Fibroblast of peridontal ligament (primary cell): ENCODE measurements at regions not wholly inside any gene's neighbourhood (a gene's known extent, or its start where the extent isn't known, plus 50 kb on each side); places are given as distances from the start of the nearest gene placed in this dataset.
"Not testable (repeated sequence)": the region's sequence is repeated elsewhere in the genome, so short reads cannot be mapped to it uniquely, and the experiment has no call there.

Experiments used
- DNase-seq: peaks from one replicate; pipeline ENCODE4 v3.0.0-alpha.2; 2010; ENCODE audit errors: extremely low read depth

DNA sequence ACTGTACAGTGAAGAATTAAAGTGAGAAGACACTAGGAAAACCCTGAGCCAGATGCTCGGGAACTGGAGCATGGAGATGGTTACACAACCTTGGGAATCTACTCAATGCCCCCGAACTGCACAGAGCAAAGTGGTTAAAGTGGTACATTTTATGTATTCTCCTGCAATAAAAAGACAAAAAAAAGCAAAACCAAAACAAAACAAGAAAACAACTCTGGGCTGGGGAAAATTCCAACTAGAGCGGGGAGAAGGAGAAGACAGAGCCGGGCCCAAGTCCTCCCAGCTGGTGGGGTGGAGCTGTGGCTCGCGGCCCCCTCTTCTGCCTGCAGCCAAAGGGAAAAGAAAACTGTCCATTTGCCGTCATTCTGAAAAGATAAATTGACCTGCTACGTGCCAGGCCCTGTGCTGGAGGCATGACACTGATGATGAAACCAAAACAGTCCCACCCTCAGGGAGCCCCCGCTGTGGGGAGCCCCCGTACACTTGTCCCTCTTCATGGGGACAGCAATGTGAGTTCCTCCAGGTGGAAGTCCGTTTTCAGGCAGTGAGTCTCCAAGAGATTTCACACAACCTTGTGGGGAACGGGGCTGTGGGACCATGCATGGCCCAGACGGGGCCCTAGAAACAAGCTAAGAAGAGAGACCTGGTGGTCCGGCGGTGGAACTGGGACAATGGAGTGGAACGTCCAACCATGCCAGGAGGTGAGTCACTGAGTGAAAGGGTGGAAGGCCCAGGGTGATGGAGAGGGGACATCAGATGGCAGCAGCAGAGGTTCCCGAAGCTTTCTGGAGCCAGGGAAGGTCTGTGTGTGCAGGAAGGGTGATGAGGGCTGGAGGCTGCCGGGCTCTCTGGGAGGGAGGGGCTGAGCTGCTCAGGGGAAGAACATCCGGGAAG lies 114.8 kb upstream of the COL5A1 start:
- peak; percentile 66 for DNase-seq

DNA sequence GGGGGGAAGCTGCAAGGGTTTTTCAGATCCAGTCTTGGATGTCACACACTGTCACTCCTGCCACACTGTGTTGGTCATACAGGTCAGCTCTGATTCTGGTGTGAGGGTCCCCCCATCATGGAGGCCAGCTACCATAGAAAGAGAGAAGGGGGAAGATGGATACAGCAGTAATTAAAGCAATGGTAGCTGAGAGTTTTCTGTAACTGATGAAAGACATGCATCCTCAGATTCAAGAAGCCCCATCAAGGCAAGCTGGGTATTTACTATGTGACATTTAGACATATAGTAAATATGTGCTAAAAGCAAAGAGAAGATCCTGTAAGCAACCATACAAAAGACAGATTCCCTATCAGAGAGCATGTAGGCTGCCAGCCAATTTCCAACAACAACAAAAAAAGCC lies 110.9 kb upstream of the COL5A1 start:
- no peak for DNase-seq

DNA sequence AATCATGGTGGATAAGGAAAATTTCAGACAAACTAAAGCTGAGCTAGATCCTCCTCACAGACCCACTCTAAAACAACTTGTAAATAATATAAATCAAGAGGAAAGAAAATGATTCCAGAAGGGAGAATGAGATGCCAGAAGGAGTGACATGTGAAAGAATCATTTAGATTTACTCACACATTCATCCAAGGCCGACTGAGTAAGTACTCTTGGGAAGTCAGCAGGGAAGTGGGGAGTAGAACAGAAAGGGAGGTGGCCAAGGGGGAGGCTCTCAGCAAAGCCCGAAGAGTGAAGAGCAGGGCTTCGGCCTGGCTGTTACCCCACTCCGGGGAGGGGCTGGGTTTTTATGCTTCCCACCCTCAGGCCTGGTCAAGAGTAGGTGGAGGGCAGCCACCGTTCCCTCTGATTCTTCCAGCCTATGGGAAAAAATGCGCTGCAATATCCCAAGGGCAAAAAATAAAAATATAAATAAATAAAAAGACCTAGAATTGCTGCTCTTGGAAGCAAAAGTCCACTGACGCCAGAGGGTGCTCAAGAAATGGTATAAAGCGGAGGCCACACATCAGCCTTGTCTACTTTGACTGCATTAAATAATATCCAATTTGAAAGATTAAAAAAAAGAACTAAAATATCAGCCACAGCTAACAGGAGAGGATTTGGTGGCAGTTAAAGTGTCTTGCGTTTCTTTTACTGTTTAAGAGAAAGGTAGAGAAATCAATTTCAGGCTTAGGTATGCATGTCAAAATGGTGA lies 110.2 kb upstream of the COL5A1 start:
- DNase-seq: peak; percentile 51

DNA sequence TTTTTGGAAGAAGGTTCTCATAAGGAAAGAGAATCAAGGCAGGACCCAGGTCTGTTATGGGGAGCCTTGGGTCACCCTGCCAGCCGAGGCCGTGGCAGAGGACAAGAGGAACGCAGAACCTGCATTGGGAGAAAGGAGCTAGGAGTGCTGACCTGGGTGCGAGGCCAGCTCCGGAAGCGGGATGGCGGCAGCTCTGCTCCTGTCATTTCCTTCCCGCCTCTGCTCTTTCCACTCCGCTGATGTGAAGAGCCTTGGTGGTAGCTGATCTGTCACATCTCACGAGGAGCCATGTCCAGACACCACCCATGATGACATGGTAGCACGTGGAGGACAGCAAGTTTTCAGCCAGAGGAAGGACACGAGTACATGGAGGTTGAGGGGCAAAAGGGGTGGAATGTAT lies 109.5 kb upstream of the COL5A1 start:
- no peak for DNase-seq

DNA sequence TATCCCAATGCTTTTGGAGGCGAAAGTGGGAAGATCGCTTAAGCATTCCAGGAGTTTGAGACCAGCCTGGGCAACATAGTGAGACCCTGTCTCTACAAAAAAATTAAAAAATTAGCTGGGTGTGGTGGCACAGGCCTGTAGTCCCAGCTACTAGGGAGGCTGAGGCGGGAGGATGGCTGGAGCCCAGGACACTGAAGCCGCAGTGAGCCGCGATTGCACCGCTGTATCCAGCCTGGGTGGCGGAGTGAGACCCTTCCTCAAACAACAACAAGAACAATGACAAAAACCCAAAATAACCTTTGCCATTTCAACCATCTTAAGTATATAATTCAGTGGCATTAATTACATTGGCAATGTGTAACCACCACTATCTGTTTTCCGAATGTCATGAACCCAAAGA lies 108.9 kb upstream of the COL5A1 start:
- DNase-seq: not testable (repeated sequence)

DNA sequence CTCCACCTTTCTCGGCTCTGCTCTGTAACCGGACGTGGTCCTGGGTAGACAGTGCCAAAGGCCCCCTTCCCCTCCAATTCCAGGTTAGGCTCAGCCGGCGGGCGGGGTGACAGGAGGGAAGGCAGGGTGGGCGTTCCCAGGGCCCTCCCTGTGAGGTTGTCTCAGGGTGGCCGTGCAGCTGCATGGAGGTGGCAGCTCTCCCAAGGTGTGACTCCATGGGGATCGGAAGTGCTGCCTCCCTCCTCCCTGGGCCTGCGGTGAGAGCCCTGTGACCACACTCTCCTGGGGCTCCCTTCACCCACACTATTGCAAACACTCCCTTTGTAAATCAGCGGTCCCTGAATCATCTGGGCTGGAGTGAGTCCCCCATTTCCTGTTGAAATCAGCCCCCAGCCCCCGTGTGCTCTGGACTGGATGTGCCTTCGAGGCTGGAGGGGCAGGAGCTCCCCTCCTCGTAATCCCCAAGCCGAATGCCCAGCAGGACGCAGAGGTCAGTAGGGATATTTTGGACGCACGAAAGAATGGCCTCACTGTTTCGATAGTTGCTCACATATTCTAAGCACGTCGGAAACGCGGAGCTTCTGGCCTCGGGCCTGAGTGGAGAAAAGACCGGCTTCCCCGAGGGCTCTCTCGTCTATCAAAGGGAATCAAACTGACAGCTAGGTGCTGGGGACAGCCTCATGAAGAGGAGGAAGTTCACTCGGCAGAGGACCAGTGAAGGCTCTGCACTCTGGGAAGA lies 107.6 kb upstream of the COL5A1 start:
- no peak for DNase-seq

DNA sequence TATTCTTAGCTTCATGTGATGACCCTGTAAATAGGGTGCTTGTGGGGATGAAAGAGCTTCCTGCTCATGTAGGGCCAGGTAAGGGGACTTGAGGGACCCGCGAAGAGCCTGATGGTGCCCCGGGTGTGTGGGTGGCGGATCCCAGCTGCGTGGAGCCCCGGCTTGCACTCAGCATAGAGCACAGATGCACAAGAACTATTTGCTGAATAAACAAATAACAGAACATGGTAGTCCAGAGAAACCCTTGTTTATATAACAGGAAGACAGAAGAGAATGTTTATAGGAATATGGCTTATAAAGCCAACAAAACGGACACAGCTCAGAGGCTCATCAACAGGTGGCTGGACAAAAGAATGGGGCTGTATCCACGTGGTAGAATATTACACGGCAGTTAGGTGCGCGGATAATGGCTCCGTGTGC lies 106.9 kb upstream of the COL5A1 start:
- peak; percentile 49 for DNase-seq

DNA sequence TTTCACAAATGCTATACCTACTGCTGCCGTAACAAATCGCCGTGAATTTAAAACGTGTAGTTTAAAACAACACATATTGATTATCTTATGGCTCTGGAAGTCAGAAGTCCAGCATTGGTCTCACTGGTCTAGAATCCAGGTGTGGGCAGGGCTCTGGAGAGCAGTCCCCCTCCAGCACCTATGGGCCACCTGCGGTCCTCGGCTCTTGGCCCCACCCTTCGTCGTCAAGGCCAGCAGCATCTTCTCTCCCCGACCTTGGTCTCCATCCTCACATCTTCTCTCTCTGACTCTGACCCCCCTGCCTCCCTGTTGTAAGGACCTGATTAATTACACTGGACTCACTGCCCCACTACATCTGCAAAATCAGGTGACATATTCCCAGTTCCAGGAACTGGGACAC lies 106.4 kb upstream of the COL5A1 start:
- no peak for DNase-seq

DNA sequence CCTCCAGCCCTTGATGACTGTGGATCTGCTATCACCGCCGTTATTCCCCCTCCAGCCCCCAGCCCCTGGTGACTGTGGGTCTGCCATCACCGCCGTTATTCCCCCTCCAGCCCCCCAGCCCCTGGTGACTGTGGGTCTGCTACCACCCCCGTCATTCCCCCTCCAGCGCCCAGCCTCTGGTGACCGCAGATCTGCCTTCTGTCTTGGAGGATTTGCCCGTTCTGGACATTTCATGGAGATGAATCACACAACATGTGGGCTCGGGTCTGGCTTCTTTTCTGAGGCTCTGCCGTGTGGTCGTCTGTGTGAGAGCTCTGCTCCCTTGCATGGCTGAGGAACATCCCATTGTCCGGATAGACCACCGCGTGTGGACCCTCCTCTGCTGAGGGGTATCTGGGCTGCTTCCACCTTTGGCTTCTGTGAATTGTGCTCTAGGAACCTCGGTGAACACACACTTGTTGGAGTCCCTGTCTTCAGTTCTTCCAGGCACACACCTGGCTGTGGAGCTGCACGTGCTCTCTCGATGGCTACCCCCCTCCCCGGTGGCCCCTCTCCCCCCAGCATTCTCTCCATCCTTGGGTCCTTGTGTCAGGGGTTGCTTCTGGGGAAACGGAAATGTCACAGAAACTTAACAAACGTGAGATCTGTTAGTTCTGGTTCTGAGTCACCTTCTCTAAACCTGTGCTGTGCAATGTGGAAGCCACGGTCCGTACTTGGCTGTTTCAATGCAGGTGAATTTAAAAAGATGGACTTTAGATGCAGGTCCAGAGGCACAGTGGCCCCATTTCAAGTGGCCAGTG lies 105.3 kb upstream of the COL5A1 start:
- DNase-seq: peak; percentile 76

DNA sequence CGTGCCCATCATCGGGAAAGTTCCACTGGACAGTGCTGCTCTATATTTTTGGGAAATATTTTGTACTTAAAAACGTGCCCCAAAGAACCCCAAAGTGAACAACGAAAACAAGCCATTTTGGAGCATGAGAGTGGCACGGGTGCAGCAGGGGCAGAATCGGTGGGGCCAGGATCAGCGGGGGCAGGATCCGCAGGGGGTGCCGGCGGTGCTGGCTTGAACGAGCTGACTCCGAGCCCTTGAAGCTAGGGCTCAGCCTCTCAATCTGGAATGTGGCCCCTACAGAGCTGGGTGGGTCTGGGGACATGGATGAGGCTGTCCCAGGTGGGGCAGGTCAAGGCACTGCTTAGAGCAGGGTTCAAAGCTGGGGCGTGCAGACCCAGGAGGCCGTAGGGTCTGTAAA lies 104.7 kb upstream of the COL5A1 start:
- DNase-seq: no peak

DNA sequence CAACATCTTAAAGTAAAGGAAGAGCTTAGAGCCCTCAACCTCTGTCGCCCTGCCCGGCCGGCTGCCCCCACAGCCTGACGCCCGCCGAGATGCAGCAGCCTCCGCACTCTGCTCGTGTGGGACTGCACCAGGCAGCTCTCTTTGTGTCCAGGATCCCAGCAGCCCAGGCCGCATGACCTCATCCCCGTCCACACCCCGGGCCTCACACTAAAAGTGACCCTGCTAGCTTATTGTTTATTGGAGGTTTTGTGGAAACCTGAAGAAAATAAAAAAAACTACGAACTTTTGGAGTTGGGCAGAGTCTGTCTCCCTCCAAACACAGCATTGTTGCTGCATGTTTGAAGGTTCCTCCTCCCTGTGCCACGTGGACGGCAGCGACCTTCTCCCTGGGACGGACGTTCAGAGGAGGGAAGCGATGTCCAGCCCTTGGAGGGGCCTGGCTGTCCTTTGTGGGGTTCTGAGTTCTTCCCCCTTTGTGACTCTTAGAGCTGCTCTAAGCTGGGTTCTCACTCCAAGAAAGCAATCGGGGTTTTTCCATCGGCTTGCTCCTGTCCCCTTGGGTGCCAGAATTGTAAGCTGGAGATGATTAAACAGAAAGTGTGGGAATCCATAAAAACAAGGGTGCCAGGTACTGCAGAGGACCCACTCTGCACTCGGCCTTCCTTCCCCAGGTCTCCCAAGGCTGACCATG lies 103.5 kb upstream of the COL5A1 start:
- no peak for DNase-seq

DNA sequence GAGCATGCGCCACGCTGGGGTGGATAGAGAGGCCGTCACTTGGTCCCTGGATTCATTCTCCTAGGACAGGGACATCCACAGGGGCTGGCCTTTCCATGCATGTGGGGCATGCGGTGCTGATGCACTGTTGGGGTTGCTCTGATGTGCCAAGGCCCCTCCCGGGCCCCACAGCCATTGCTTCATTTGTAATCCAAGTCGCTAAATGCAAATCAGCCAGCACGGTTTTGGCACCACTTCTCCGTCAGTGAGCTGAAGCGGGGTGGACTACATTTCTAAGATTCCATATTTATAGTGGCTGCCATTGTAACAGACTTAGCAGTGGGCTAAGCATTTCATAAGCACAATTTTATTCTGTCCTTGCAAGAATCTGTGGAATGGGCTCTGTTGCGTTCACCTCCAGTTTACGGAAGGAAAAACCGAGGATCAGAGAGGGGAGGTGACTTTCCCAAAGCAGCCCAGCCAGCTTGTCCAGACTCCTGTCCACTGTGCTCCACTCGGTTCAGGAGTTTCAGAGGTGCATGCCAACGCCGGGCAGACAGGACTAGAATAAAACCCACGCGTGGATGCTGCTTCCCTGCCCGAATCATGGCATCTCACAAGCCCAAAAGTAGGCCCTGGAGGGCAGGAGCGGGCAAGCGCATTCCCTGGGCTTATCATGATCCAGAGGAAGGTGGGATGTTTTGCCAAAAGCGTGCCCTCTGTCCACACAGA lies 102.6 kb upstream of the COL5A1 start:
- DNase-seq: no peak

DNA sequence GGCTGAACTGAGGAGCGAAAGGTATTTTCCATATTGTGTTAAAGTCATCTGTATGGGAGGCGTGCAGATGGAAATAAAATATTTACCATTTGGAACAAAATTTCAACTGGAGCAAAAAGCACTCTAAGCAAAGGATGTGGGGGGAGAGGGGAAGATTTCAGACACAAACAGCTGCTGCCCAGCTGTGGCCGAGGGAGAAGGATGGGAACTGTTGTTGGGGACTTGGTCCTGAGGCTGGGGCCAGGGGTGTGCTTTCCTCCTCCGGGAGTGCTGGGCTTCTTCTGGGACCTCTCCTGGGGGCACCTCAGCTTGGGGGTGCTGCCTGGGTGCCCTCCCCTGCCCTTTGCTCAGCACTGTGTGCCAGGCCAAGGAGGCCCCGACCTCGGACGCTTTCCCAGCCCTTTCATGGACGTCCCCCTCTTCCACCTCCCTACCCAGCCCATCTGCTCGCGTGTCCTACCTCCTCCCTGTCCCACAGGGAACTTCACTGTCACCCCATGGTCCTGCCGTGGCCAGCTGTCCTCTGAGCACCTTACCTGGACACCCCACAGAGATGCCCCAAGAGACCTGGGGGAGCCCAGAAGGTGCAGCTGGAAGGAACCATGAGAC lies 101.9 kb upstream of the COL5A1 start:
- no peak for DNase-seq

DNA sequence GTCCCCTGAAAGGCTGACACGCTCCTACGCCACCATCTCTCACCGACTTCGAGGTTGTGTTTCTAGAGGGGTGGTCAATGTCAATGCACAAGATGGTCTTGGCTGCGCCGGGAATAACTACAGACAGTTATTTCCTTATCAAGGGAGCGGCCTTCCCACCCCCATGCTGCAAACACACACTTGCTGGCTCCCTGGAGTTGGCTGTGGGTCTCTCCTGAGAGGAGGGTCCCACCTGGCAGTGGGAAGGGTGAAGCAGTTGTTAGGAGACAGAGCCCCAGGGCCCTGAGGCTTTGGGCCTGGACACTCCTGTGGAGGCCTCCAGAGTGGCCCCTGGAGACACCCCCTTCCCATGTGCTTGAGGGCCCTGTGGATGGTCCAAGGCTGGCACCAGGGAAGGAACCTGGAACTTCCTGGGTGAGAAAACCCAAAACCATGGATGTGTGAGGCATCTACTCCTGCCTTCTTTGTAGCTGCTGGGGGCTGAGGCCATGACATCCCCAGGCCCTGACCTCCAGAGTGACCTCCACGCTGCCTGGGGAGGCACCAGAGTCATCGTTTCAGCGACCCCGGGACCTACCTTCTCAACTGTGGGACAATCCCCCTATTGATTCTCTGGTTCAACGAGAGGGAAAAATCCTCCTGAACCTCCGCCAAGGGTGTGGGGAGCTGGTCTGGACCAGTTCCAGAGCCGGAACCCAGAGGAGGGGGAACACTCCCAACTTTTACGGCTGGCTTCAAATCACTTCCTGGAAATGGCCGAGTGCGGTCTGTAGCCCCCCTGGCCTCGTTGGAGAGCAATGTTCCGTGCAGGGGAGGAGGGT lies 101.1 kb upstream of the COL5A1 start:
- DNase-seq: no peak

DNA sequence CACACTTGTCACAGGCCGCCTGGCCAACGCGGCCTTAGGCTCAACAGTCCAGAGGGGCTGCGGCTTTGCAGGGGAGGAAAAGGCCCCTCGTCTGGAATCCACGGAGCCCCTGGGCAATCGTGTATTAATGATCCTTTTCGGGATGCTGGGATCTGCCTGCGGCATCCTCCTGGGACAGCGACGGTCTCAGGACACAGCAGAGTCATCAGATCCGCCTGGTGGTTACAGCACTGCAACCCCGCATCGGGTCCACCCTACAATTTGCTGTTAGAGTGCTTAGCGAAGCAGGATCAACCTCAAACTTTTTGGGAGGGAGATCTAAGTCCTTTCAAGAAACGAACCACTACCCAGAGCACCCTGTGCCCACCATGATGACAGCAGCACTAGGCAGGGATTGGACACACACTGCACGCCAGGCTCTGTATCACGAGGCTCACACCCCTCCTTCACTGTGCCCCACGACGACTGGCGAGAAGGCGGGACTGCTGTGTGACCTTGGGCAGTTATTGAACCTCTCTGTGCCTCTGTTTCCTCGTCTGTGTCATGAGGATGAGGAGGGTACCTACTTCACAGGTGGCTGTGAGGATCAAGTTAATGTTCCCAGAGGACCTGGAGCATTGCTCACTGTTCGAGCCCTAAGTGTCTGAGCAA lies 100.4 kb upstream of the COL5A1 start:
- DNase-seq: no peak

DNA sequence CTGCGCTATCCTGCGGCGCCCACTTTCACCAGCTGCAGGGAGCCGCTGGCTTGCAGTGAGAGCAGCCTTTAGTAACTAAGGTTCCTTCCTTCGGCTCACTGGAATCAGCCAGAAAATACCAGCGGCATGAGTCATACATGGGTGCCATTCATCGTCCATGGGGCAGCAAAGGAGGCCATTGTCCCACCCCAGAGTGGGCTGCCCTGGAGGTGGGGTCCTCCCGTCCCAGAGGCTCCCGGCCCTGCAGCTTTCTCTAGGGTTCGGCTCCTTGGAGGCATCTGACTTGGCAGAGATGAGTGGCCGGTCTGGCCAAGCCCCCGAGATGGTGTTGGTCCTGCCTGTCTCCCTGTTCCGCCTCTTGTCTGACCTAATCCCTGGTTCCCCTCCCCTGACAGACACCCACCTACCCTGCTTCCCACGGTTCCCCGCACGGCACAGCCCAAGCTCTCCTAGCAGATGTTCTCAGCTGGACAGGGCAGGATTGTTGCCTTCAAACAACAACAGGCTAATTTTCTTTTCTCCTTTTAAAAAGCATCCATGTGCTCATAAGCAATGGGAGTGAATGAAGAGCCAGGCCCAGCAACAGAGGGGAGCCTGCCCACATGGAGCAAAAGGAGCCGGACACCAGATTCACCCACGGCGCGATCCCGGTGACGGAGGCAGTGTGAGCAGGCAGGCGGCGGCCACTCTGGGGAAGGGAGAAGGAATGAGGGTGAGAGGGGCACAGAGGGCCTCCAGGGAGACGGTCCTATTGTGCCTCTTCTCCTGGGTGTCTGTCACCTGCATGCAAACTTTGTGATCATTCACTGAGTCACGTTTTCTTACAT lies 97.0 kb upstream of the COL5A1 start:
- peak; percentile 42 for DNase-seq

DNA sequence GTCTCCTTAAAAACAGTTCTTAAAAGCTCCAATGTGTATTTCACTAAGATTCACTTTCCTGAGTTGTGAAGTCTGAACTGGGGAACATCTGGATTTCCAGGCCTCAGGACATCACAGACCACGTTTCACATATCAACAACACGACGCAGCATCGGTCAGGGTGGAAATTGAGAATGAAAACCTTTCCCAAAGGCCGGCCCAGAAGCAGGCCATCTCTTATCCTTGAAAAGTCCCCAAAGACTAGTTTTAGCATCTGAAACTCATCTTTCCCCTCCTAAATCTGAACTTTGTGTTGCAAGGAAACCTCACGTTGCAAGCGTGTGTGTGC lies 96.4 kb upstream of the COL5A1 start:
- peak; percentile 47 for DNase-seq
